Fibroblast of skin of left biceps (primary cell): ENCODE measurements at regions not wholly inside any gene's neighbourhood (a gene's known extent, or its start where the extent isn't known, plus 50 kb on each side); places are given as distances from the start of the nearest gene placed in this dataset.

Experiments
- DNase-seq, 2 experiments: peaks; one replicate each; pipeline ENCODE4 v3.0.0-alpha.2; 2013; ENCODE audit warnings: low read depth in 2 of 2

GRCh38 chr5:168219515-168220410 is 71.7 kb upstream of the WWC1 start:
- DNase-seq: peak; percentile 28 to 40

- DNase-seq: no peak
Observed at GRCh38 chr5:168224085-168224484, 67.4 kb upstream of the WWC1 start.

GRCh38 chr5:168226012-168226411 is 65.4 kb upstream of the WWC1 start:
- no peak for DNase-seq

DNA sequence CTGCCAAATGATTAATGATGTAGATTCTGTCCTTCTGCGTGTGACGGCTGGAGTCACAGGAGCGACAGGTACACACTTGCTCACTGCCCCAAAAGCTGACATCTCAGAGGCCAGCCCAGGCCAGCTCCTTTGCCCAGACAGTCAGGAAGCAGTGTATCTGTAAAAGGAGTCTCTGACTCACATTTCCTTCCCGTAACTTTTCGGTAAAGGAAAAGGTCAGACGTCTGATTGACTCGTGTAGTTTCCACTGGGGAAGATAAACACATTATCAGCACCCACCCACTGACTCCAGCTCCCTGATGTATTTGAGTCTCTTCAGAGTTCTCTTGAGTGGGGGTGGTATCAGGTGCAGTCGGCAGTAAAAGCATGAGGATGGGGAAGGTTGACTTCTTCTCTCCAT is 64.4 kb upstream of the WWC1 start:
- DNase-seq: no peak

DNA sequence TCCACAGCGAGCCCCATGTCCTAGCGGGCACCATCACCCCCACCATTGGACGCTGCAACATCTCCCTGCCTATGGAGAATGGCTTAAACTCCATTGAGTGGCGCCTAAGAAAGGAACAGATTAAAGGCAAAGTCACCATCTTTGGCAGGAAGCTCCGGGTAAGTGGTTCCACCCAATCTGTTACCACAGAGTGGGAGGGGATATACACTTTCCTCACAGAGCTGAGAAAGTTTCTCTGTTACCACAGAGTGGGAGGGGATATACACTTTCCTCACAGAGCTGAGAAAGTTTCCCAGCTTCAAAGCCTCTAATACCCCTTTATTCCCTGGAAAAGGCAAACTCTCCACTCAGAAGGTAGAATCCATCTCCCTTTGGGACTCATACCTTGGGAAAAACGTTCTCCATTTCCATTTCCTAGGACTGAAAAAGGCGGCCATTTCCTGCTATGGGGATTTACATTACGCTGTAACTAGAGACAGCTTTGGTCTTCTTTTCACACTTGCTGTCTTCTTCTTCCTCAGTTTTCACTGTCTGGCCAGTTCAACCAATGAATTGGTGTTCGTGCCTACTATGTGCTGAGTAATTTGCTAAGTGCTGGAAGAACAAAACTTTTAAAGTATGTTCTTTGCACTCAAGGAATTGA is 63.4 kb upstream of the WWC1 start:
- DNase-seq: no peak

- DNase-seq: no peak
Observed at GRCh38 chr5:168228668-168229067, 62.8 kb upstream of the WWC1 start.

- no peak for DNase-seq
Observed at GRCh38 chr5:168234133-168234532, 57.3 kb upstream of the WWC1 start.

- DNase-seq: no peak
Observed at GRCh38 chr5:168238463-168238862, 53.0 kb upstream of the WWC1 start.

DNA sequence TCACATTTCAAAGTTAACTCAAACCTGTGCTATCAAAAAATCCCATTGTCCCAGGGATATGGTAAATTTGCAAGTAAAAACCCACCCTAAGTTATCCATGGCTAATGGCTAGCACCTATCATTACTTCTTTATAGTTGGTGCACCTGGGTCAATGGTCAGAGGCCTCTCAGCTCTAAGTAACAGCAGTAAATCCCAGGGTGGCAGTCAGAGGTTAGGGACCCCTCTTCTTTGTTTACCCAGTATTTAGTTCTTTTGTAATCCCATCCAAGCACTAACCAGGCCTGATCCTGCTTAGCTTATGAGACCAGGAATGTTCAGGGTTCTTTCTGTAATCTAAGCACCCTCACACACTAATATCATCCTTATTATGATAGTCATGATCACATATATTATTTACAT is 52.1 kb upstream of the WWC1 start:
- no peak for DNase-seq
